GM19397 (cell line): ENCODE measurements at regions not wholly inside any gene's neighbourhood (a gene's known extent, or its start where the extent isn't known, plus 50 kb on each side); places are given as distances from the start of the nearest gene placed in this dataset.

Experiments used
- ATAC-seq: cut with Tn5 transposase; IDR thresholded peaks from one replicate; pipeline ENCODE4 v1.9.1; 2021; ENCODE audit warnings: mild to moderate bottlenecking, moderate library complexity; ENCODE audit not compliant: unreplicated experiment

DNA sequence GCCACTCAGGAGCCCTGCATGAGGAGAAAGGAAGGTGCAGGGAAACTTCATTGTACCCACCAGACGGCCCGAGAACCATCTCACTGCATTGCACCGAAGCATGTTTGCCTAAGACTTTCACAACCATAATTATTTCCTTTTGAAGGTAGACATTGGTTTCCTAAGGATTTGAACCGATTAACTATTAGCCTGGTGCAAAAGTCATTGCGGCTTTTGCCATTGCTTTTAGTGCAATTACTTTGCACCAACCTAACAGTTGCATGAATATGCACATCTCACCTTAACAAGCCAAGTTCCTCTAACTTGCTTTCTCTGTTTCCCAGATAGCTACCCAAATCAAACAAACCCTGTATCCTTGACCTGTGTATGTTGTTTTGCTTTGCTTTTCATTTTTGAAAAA is 516.3 kb upstream of the ID2 start:
- ATAC-seq: no peak

DNA sequence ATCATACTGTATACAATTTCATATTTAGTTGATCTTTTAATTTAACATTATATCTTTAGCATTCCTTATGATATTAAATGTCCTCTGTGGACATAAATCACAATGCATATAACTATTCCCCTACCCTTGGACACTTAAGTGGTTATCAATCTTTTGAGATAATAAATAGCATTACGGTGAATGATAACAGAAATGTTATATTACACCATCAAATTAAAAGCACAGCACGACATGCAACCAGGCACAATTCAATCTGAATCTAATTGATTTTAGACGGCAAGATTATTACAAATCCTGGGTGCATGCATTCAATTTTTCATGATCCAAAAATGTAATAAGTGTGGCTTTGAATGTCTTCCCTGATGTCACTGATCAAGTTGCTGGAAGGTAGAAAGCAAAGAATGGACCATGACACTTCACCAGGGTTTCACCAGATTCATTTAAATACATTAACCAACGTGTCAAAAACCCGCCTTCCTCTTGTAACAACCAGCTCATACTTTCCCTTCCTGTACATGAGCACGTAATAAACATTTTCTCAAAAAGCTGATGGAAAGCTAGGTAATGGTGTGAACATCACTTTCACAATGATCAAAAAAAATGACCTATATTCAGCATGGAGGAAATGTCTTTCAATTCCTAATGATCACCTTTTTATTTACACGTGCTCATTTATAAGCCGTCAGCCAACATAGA is 513.7 kb upstream of the ID2 start:
- no peak for ATAC-seq

DNA sequence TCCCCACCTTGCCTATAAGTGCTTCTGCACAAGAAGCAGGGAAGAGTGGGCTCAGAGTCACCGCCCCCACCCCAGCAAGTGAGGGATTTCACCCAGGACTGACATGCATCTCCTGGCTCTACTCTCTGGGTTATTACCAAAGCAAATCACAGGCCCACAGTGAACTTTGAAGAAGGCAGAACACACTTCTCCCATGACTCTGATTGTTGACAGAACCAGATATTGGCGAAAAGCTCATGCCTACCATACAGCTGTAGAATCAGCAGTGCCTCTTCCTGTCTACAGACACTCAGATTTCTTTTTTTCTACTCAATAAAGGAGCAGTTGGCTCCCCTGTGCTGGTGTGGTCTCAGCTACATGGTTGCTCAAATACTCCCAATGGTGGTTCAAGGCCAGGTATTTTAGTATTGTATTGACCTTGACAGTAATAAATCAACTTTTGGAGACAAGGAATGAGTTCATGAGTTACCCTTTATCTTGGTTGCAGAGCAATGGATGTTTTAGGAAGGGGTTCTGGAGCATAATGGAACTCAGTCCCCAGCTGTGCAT is 512.9 kb upstream of the ID2 start:
- ATAC-seq: no peak

DNA sequence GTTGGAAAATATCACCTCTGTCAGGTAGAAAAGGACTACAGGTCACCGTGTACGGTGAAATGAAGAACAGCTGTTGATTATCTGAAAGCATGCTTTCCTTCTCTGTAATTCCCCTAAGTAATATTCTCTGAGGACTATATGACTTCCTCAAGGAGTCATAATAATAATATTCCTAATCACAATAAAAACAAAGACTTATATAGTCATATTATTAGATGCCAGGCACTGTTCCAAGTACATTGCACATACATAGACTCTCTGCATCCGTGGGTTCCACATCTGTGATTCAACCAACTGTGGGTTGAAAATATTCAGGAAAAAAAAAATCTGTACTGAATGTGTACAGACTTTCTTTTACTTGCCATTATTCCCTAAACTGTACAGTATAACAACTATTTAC is 512.4 kb upstream of the ID2 start:
- ATAC-seq: no peak

DNA sequence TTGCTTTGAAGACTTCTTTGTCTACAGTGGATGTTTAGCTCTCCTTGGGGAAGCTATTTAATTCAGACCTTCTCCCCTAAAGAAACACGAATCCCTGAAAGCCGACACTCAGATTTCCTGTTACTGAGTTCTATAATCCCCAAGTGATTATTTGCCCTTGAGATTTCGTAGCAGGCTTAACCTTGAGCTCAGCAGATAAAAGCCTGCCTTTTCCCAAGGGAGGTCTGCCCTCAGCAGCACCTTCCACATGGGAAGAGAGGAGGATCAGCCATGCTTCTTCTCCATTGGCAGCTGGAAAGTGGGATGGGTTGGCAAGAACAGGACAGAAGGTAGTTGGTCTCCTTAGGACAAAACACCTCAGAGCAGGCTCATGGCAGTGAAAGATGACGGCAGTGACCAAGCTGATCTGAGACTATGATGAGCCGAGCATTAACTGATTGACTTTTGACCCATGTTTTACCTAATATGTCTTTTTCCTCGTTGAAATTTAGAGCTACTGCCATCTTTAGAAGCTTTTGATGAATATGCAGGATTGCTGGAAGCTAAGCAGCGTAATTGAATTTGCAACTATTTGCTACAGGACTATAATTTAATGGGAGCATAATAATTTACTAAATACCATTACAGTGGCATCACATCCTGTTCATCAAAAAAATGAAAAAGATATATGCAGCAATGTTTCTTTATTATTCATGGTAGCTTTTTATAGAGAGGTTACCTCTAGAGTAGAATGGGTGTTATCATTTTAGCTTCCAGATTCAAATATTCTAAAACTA is 511.1 kb upstream of the ID2 start:
- ATAC-seq: no peak

DNA sequence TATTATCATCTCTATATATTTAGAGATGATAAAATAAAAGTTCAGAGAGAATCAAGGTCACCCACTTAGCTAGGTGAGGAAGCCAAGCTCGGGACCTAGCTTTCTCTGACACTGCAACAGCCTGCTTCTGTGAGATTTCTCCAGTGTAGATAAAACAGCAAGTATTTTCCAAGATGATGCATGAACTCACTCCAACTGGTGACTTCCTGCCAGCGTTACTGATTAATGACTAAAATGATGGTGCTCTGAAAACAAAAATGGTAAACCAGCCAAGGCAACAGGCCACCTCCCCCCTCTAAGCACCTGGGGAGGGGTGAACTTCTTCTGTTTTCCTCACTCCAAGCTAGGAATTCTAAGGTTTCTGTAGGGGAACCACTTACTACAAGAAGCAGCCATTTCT is 510.2 kb upstream of the ID2 start:
- no peak for ATAC-seq

DNA sequence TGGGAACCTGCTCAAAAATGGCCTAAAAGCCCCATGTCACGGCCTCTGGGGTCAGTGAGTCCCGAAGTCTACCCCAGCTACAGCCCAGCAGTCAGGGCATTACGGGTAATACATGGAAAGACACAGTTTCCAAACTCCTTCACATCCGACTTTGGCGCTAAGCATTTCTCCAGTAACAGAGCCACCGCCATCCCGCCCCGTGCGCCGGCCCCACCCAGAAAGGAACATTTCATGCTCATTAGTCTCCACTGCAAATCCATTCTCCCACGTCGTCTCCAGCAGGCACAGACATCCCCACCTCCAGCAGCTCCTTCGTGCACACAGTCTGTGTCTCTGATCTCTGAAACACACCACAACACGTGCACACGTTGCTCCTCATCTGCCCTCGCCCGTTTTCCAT is 509.2 kb upstream of the ID2 start:
- ATAC-seq: no peak

DNA sequence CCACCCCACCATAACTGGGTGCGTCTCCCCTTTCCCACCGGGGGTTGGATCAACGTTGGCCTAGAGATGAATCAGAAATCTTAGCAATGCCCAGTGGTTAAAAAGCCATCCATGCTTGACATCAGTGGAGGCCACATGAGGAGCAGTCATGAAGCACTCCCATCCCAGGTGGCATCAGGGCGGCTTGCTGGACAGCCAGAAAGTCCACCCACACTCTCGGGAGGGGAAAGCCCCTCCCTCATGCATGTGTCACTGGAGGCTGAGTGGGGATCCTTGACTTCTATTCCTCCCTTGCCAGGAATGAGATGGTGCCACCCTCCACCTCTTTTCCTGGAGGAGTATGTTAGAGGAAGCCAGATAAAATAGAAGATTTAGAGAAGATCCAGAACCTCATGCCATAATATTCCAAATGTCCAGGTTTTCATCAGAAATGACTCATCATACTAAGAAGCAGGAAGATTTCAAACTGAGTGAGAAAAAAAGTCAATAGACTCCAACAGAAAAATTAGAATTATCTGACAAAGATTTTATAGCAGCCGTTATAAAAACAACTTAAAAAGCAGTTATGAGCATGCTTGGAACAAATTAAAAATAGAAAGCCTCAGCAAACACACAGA is 507.1 kb upstream of the ID2 start:
- no peak for ATAC-seq

DNA sequence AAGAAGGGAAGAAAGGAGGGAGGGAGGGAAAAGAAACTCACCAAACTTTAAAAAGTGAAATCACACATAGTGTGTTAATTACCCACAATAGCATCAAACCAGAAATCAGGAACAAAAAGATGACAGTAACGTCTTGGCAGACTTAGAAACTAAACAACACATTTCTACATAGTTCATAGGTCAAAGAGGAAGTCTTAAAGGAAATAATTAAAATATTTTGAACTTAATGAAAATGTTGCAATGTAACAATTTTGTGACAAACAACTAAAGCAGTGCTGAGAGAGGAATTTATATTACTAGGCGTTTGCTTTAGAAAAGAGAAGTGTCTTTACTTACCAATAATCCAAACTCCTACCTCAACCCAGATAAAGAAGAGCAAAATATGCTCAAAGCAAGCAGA is 505.0 kb upstream of the ID2 start:
- ATAC-seq: no peak

DNA sequence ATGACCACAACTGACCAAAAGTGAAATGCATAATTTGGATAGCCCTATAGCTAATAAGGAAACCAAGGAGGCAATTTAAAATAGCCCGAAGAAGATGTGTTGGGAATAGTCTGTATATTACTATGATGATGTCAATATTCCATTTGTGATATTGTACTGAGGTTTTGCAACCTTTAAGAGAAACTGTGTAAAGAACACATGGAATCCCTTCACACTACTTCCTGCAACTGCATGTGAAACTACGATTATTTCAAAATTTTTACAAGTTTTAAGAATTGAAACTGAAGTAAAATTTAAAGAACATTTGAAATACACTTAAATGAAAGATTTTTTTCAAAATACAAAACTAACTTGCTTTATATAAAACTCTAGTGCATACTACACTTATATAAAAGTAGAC is 504.3 kb upstream of the ID2 start:
- ATAC-seq: no peak

DNA sequence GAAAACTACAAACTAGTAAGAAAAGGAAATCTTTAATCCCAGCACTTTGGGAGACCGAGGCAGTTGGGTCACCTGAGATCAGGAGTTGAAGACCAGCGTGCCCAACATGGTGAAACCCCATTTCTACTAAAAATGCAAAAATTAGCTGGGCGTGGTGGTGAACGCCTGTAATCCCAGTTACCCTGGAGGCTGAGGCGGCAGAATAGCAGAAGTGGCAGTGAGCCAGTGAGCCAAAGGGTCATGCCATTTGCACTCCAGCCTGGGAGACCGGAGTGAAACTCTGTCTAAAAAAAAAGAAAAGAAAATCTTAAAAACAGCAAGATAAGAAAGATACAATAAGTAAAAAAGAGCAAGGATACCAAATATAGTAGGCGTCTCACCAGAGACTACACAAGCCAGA is 502.9 kb upstream of the ID2 start:
- ATAC-seq: no peak

DNA sequence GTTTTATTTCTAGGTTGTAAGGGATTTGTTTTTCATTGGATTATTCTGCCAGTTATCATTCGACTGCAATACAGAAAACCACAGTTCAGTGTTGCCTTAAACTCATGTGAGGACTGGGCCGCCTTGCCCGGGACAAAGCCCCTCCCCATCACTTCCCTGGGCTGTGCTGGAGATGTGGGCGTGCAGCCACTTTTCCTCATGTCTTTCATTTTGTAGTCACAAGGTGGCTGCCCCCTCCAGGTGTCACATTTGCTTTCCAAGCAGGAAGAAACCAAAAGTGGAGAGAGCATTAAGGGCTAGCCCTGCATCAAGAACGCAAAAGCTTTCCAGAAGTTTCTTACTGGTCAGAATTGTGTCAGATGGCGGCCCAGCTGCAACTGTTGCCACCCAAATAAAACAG is 492.5 kb upstream of the ID2 start:
- no peak for ATAC-seq

DNA sequence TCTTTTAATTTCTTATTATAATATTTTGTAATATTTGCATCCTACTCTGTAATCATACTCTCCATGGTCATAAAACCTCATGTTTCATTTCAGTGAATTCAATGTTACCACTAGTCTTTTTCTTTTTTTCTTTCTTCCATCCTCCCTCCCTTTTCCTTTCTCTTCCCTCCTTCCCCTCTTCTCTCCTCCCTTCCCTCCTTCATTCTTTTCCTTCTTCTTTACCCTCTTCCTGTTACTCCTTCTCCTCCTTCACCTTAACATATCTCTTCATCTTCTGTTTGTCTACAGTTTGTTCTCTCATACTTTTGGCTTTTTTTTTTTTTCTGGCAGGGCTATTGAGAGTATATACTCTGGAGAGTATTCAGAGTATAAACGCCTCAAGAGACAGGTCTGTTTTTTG is 491.6 kb upstream of the ID2 start:
- no peak for ATAC-seq

DNA sequence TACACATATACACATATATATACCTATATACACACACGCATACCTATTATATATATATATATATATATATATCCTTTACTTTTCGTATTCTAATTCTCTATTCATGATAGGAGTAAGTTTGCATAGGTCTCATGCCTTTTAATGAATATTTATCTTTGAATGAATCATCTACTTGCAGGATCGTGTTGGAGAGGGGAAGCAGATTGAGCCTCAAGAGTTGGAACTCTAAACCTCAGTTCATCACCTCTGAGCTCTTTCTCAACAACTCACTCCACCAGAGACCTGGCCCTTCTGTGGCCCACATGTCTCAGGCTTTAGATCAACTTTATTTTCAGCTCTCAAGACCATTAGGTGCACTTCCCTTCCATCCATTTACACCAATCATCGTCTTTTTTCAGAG is 490.4 kb upstream of the ID2 start:
- ATAC-seq: no peak

DNA sequence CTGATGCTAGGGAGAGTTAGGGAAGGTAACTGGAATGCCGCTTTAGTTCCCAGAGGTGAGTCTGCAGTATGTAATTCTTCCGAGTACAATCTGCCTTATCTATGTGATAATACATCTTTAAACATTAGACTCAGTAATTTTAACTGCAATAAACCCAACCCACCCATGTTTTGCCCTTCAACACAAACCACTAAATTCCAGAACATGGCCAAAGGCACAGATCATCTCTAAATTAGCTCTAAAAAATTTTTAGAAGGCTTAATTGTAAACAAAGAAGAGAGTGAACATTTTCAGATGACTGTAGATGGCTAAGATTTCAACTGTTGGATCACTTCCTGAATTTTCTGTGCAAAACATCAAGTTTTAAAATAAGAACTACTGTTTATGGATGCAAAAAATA is 488.7 kb upstream of the ID2 start:
- ATAC-seq: no peak

DNA sequence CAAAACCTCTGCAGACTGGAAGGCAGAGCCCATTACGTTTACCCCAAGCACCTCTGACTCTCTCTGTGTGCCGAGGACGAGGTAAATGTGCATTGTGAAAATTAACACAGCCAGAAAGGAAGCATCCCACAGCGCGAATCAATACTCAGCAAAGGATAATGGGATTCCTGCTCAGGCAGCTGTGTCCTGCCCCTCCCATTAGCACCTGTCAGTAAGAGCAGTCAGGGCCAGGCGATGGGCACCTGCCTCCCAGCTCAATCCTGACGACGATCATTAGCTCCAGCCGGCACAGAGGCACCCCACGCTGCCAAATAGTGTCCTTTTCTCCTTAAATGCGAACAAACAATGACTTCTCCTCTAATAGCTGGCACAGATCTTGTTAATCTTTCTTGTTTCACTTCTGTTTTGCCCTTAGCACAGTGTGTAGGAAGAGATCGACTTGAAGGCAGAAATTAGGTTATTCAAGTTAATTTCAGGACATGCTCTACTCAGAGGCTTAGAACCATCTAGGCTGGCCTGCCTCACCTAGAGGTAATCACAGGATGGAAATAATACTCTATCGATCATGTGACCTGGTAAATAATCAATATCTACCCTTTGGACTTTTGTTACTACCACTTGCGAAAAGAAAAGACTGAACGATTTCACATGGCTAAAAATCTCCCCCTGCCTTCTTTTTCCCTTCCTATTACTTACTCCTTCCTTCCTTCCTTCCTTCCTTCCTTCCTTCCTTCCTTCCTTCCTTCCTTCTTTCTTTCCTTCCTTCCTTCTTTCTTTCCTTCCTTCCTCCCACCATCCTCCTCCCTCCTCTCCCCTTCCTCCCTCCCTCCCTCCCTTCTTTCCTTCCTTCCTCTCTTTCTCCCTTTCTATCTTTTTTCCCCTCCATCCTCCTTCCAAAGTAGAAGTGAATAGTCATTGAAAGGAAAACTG is 487.9 kb upstream of the ID2 start:
- ATAC-seq: no peak

DNA sequence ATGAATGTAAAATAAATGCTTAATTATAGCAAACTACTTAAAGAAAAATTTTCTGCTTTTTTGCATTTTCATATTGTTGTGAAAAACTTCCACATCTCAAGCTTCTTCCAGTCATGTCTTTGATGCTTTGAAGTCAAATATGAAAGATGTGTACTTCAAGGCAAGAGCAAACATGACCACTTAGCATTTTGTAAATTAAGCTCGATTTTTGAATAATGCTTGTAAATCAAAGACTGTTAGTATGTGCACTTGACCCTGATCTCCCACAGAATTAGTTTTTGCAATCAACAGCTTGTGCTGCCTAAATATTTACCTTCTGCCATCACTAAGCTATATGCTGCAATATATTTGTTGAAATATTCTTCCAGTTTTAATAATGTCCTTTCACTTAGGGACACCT is 486.1 kb upstream of the ID2 start:
- ATAC-seq: no peak

DNA sequence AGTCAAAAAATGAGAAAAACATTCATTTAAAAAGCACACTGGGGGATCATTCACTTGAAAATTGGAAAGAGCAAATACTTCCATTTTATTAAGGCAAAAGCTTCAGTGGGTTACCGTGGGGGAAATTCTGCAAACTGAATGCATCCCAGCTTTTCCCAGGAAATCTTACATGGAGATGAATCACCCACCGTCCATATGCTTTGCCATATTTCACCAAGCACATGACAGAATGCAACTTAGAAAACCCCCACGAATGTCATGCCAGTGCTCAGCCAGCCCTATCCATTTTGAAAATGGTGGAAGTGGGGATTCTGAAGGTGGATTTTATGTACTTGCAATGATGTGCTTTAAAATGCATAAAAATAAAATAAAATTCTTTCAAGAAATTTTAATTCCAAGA is 485.5 kb upstream of the ID2 start:
- ATAC-seq: no peak

DNA sequence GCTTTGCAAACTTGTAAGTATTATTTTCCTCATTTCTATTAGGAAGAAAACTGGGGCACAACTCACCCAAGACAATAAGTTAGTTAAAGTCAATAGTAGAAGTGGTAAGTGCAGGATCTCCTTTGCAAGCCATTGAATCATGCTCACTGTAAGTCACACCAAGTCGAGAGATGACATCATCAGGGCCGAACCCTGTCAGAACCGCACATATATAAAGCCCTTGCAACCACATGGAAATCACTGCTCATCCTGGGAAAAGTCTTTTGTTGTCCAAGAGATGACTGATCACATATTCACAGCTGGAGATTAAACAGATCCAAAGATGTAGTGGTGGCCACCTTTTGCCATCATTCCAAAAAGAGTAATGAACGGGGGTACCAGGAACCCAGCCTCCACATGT is 484.8 kb upstream of the ID2 start:
- no peak for ATAC-seq

DNA sequence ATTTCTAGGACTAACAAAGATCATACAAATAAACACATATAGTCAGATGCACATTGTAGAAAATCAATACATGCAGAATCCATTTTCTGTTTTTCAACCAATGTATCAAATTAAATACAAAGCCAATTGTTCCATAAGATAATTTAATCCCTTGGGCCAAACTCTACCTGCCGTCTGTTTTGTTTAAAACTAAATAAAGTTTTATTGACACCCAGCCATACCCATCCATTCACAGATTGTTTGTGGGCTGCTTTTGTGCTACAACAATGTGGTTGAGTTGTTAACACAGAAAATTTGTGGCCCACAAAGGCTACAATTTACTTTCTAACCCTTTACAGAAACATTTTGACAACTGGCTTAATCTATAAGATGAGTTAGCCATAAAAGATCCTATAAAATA is 484.0 kb upstream of the ID2 start:
- no peak for ATAC-seq

DNA sequence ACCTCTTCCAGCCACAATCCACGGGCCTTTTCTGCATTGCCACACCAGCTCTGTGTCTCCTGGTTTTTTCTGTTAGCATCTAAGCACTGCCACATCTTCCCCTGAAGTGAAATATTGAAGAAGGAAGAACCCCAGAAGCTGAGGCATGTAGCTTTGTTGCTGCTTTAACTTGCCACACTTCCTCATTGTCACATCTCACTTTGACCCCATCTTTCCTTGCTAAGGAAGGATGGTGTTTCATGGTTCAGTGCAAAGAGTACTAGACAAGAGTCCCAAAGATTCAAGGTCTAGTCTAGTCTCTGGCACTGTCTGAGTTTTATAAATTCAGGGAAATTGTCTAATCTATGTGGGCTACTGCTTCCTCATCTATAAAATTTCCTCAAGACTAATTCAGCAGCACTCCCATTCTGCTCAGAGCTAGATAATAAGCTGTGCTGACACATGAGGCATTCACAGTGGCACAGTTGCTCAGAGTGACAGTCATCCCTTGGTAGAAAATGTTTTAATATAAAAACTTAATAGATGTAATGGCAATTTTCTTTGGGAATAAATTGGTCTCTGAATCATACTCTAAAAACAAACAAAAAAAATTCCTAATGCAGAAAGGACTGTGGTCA is 483.0 kb upstream of the ID2 start:
- no peak for ATAC-seq
